ENCODE measurements at regions not wholly inside any gene's neighbourhood (a gene's known extent, or its start where the extent isn't known, plus 50 kb on each side); places are given as distances from the start of the nearest gene placed in this dataset.

DNA sequence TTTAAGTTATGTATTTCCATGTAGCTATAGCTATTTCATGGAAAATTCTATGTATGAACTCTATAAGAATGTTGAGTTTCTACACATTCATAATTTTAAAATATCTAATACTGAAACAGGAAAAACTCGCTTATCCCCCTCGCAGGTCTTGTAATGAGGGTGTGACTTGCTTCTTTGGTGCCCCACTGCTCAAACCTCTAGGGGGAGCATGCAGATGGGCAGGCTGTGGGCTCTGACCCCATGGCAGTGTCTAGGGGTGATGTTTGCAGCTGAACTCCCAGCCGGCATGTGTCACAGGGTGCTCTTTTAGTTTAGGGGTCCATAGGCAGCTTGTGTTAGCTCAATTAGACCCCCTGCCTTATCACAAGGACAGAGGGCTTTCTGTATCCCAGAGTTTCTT, 1825.7 kb upstream of the ADGRL3 start:
- TF ChIP-seq GATA2 (IDR thresholded peaks at IDR 0.05; ENCODE audit: low read depth, low read length) (no peak), GATA3 (IDR thresholded peaks at IDR 0.05; ENCODE audit: low read depth, low read length) (no peak)
